ENCODE measurements at regions not wholly inside any gene's neighbourhood (a gene's known extent, or its start where the extent isn't known, plus 50 kb on each side); places are given as distances from the start of the nearest gene placed in this dataset.

DNA sequence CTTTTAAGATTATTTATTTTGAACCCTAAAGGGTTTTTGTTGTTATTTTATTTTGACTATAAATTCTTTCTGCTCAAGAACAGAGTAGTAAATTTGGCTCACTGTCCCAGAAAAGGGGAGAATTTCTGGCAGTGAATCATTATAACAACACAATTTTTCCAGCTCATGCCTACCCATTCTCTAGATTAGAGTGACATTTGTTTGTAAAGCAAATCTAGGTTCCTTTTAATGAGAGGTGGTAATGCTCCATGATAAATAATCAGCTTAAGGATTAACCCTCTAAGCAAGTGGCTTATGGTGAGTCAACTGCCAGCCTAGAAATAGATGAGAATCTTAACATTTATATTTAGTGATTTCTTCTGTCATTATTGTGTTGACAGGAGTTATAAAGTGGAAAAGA lies 409.2 kb downstream of the NFIB start:
- TF ChIP-seq POLR2A (IDR thresholded peaks at IDR 0.05): no peak
- no peak for TF ChIP-seq POLR2AphosphoS5 (IDR thresholded peaks at IDR 0.05; ENCODE audit: insufficient read depth in 1 of 2, low read depth in 1 of 2)
- TF ChIP-seq CTCF (IDR thresholded peaks at IDR 0.05): no peak

Data from vagina (tissue), 2 donors.